ENCODE measurements at regions not wholly inside any gene's neighbourhood (a gene's known extent, or its start where the extent isn't known, plus 50 kb on each side); places are given as distances from the start of the nearest gene placed in this dataset.

- TF ChIP-seq, protein P1, sequence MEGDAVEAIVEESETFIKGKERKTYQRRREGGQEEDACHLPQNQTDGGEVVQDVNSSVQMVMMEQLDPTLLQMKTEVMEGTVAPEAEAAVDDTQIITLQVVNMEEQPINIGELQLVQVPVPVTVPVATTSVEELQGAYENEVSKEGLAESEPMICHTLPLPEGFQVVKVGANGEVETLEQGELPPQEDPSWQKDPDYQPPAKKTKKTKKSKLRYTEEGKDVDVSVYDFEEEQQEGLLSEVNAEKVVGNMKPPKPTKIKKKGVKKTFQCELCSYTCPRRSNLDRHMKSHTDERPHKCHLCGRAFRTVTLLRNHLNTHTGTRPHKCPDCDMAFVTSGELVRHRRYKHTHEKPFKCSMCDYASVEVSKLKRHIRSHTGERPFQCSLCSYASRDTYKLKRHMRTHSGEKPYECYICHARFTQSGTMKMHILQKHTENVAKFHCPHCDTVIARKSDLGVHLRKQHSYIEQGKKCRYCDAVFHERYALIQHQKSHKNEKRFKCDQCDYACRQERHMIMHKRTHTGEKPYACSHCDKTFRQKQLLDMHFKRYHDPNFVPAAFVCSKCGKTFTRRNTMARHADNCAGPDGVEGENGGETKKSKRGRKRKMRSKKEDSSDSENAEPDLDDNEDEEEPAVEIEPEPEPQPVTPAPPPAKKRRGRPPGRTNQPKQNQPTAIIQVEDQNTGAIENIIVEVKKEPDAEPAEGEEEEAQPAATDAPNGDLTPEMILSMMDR (IDR thresholded peaks at IDR 0.05; ENCODE audit: insufficient read depth, low read length), result no peak
- TF ChIP-seq REST (IDR thresholded peaks at IDR 0.05; ENCODE audit: insufficient replicate concordance, low read depth), result no peak
Observed at GRCh38 chr12:92085040-92085735, 60.5 kb downstream of the BTG1 start.
